T1000 (cell line): ENCODE measurements at regions not wholly inside any gene's neighbourhood (a gene's known extent, or its start where the extent isn't known, plus 50 kb on each side); places are given as distances from the start of the nearest gene placed in this dataset.

Experiments used
- DNase-seq: peaks from one replicate; lab custom pipeline; 2025; ENCODE audit warnings: mixed read lengths; lab: John Stamatoyannopoulos, UW

- no peak for DNase-seq
Measured at GRCh38 chr1:104825401-104825800, 1075.7 kb downstream of the AMY1C start.

GRCh38 chr1:104830534-104830933 is 1080.8 kb downstream of the AMY1C start:
- DNase-seq, result no peak

- no peak for DNase-seq
Measured at GRCh38 chr1:104852151-104852550, 1102.5 kb downstream of the AMY1C start.

GRCh38 chr1:104853276-104853675 is 1103.6 kb downstream of the AMY1C start:
- no peak for DNase-seq

- no peak for DNase-seq
Measured at GRCh38 chr1:104854529-104854928, 1104.8 kb downstream of the AMY1C start.

GRCh38 chr1:104855550-104855949 is 1105.9 kb downstream of the AMY1C start:
- no peak for DNase-seq

- DNase-seq, result no peak
Measured at GRCh38 chr1:104856091-104856490, 1106.4 kb downstream of the AMY1C start.

- no peak for DNase-seq
Measured at GRCh38 chr1:104856518-104856917, 1106.8 kb downstream of the AMY1C start.

GRCh38 chr1:104868794-104869193 is 1119.1 kb downstream of the AMY1C start:
- DNase-seq, result no peak

GRCh38 chr1:104874044-104874443 is 1124.3 kb downstream of the AMY1C start:
- no peak for DNase-seq

GRCh38 chr1:104878203-104878909 is 1128.7 kb downstream of the AMY1C start:
- DNase-seq, result no peak

GRCh38 chr1:104884939-104885338 is 1135.2 kb downstream of the AMY1C start:
- no peak for DNase-seq

- no peak for DNase-seq
Measured at GRCh38 chr1:104905322-104905721, 1155.6 kb downstream of the AMY1C start.

GRCh38 chr1:104906141-104906540 is 1156.4 kb downstream of the AMY1C start:
- no peak for DNase-seq

GRCh38 chr1:104919188-104919587 is 1169.5 kb downstream of the AMY1C start:
- DNase-seq, result no peak

- no peak for DNase-seq
Measured at GRCh38 chr1:104921525-104921924, 1171.8 kb downstream of the AMY1C start.

GRCh38 chr1:104923075-104923474 is 1173.4 kb downstream of the AMY1C start:
- no peak for DNase-seq

GRCh38 chr1:104929280-104929679 is 1179.6 kb downstream of the AMY1C start:
- DNase-seq, result no peak

- no peak for DNase-seq
Measured at GRCh38 chr1:104932030-104932915, 1182.6 kb downstream of the AMY1C start.

GRCh38 chr1:104932949-104933679 is 1183.4 kb downstream of the AMY1C start:
- no peak for DNase-seq

GRCh38 chr1:104933846-104934245 is 1184.1 kb downstream of the AMY1C start:
- DNase-seq, result no peak

GRCh38 chr1:104945406-104945805 is 1195.7 kb downstream of the AMY1C start:
- no peak for DNase-seq
